ENCODE measurements at regions not wholly inside any gene's neighbourhood (a gene's known extent, or its start where the extent isn't known, plus 50 kb on each side); places are given as distances from the start of the nearest gene placed in this dataset.

- Histone ChIP-seq H3K4me3 (ENCODE audit: low read length, poor library complexity, severe bottlenecking) (no peak overlapping the region), H3K9me3 (ENCODE audit: insufficient read depth, low read depth, low read length) (peaks cover 7% of the 10 kb centered on the region; the same call in 1 of the 2 replicates), H3K79me2 (ENCODE audit: insufficient read depth, low read length) (no peaks in the 10 kb centered on the region), H3K36me3 (ENCODE audit: insufficient read depth, low read length) (no peaks in the 10 kb centered on the region), H3F3A (ENCODE audit: low read depth) (no peaks in the 10 kb centered on the region), H3K27me3 (ENCODE audit: insufficient read depth, low read length, poor library complexity, severe bottlenecking) (no peaks in the 10 kb centered on the region), H2AFZ (ENCODE audit: low read length) (no peak overlapping the region), H3K4me1 (ENCODE audit: insufficient read depth, low read length, poor library complexity, severe bottlenecking) (no peaks in the 10 kb centered on the region), H3K9ac (ENCODE audit: low read depth, low read length, poor library complexity, severe bottlenecking) (no peak overlapping the region), H3K9me2 (replicated peaks; ENCODE audit: low read depth, low read length) (no peaks in the 10 kb centered on the region), H4K20me1 (ENCODE audit: insufficient read depth, low read length, poor library complexity, severe bottlenecking) (no peaks in the 10 kb centered on the region), H3K4me2 (ENCODE audit: low read depth, low read length, poor library complexity, severe bottlenecking) (no peak overlapping the region)
- no peak for TF ChIP-seq EZH2phosphoT487 (IDR thresholded peaks at IDR 0.05; ENCODE audit: borderline replicate concordance)
- TF ChIP-seq CTCF (conservative IDR thresholded peaks at IDR 0.05; ENCODE audit: low read length) = no peak
Observed at GRCh38 chr9:95715868-95716435, 159.5 kb upstream of the ERCC6L2 start.

- Histone ChIP-seq H3K9me3 (ENCODE audit: insufficient read depth, low read depth, low read length) (peaks cover 1% of the 10 kb centered on the region; the same call in 1 of the 2 replicates), H3K4me2 (ENCODE audit: low read depth, low read length, poor library complexity, severe bottlenecking) (no peak overlapping the region), H4K20me1 (ENCODE audit: insufficient read depth, low read length, poor library complexity, severe bottlenecking) (no peaks in the 10 kb centered on the region), H3F3A (ENCODE audit: low read depth) (no peaks in the 10 kb centered on the region), H2AFZ (ENCODE audit: low read length) (no peak overlapping the region), H3K9ac (ENCODE audit: low read depth, low read length, poor library complexity, severe bottlenecking) (no peak overlapping the region), H3K79me2 (ENCODE audit: insufficient read depth, low read length) (no peaks in the 10 kb centered on the region), H3K4me1 (ENCODE audit: insufficient read depth, low read length, poor library complexity, severe bottlenecking) (peaks cover 3% of the 10 kb centered on the region), H3K27me3 (ENCODE audit: insufficient read depth, low read length, poor library complexity, severe bottlenecking) (no peaks in the 10 kb centered on the region), H3K36me3 (ENCODE audit: insufficient read depth, low read length) (no peaks in the 10 kb centered on the region), H3K4me3 (ENCODE audit: low read length, poor library complexity, severe bottlenecking) (no peak overlapping the region), H3K9me2 (replicated peaks; ENCODE audit: low read depth, low read length) (no peaks in the 10 kb centered on the region)
- TF ChIP-seq EZH2phosphoT487 (IDR thresholded peaks at IDR 0.05; ENCODE audit: borderline replicate concordance) = no peak
- TF ChIP-seq CTCF (conservative IDR thresholded peaks at IDR 0.05; ENCODE audit: low read length) = no peak
Observed at GRCh38 chr9:95710446-95710845, 165.0 kb upstream of the ERCC6L2 start.

GRCh38 chr9:95696701-95697100 lies 178.8 kb upstream of the ERCC6L2 start:
- H3K9ac ChIP-seq (ENCODE audit: low read depth, low read length, poor library complexity, severe bottlenecking) = no peak overlapping the region
- no peak overlapping the region for H2AFZ ChIP-seq (ENCODE audit: low read length)
- H3F3A ChIP-seq (ENCODE audit: low read depth) = no peaks in the 10 kb centered on the region
- TF ChIP-seq CTCF (conservative IDR thresholded peaks at IDR 0.05; ENCODE audit: low read length) (no peak), EZH2phosphoT487 (IDR thresholded peaks at IDR 0.05; ENCODE audit: borderline replicate concordance) (no peak)
- no peak overlapping the region for H3K4me3 ChIP-seq (ENCODE audit: low read length, poor library complexity, severe bottlenecking)
- no peaks in the 10 kb centered on the region for H3K36me3 ChIP-seq (ENCODE audit: insufficient read depth, low read length)
- H3K4me2 ChIP-seq (ENCODE audit: low read depth, low read length, poor library complexity, severe bottlenecking) = no peak overlapping the region
- H3K4me1 ChIP-seq (ENCODE audit: insufficient read depth, low read length, poor library complexity, severe bottlenecking) = no peaks in the 10 kb centered on the region
- H3K9me3 ChIP-seq (ENCODE audit: insufficient read depth, low read depth, low read length) = no peaks in the 10 kb centered on the region
- H3K27me3 ChIP-seq (ENCODE audit: insufficient read depth, low read length, poor library complexity, severe bottlenecking) = no peaks in the 10 kb centered on the region
- H4K20me1 ChIP-seq (ENCODE audit: insufficient read depth, low read length, poor library complexity, severe bottlenecking) = no peaks in the 10 kb centered on the region
- no peaks in the 10 kb centered on the region for H3K9me2 ChIP-seq (replicated peaks; ENCODE audit: low read depth, low read length)
- H3K79me2 ChIP-seq (ENCODE audit: insufficient read depth, low read length) = no peaks in the 10 kb centered on the region
